GM21786 (cell line): ENCODE measurements at regions not wholly inside any gene's neighbourhood (a gene's known extent, or its start where the extent isn't known, plus 50 kb on each side); places are given as distances from the start of the nearest gene placed in this dataset.
"Not testable (repeated sequence)": the region's sequence is repeated elsewhere in the genome, so short reads cannot be mapped to it uniquely, and the experiment has no call there.

Experiments
- ATAC-seq: cut with Tn5 transposase; IDR thresholded peaks from one replicate; pipeline ENCODE4 v1.9.1; 2021; ENCODE audit not compliant: unreplicated experiment

DNA sequence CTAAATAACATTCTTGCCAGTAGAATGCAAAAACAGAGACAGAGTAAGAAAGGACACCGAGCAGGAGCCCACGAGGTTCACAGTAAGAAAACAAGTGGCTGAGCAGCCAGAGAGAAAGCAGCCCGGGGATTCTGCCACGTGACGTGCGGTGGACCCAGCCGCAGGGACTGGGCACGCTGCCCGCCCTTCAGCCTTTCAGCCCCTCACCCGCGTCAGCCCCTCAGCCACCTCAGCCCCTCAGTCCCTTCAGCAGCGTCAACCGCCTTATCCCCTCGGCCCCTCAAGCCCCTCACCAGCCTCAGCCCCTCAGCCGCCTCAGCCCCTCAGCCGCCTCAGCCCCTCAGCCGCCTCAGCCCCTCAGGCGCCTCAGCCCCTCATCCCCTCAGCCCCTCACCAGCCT, 1532.2 kb downstream of the REEP3 start:
- not testable (repeated sequence) for ATAC-seq

GRCh38 chr10:65053831-65054351, 1532.7 kb downstream of the REEP3 start:
- not testable (repeated sequence) for ATAC-seq

- not testable (repeated sequence) for ATAC-seq
Observed at GRCh38 chr10:65054701-65055100, 1533.5 kb downstream of the REEP3 start.

DNA sequence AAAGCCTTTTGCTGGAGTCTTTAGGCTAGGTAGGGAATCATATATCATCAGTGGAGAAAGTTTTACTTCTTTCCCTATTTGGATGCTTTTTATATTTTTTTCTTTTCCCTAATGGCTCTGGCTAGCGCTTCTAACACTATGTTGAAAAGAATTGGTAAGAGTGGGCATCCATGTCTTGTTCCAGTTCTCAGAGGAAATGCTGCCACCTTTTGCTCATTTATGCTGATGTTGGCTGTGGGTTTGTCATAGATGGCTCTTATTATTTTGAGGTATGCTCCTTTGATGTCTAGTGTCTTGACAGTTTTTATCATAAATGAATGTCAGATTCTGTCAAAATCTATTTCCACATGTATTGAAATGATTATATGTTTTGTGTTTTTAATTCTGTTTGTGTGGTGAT, 1544.1 kb downstream of the REEP3 start:
- ATAC-seq: no peak

DNA sequence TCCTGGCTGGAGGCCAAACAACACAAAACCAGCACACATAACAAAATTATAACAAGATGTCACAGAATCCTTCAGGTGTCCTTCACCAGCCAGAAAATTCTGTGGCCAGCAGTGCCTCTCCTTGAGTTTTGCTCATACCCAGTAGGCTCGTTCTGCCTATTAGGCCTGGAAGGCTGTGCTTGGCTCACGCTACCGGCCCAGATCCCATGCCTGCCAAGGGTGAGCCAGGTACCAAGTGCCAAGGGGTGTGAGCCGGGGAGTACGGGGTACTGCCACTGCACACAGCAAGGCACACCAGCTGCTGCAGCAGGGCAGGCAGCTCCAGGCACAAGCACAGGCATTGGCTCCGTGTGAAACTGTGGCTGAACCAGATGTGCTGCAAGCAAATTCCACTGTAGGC, 1562.0 kb downstream of the REEP3 start:
- ATAC-seq: no peak

GRCh38 chr10:65090991-65091390, 1569.8 kb downstream of the REEP3 start:
- ATAC-seq: no peak

DNA sequence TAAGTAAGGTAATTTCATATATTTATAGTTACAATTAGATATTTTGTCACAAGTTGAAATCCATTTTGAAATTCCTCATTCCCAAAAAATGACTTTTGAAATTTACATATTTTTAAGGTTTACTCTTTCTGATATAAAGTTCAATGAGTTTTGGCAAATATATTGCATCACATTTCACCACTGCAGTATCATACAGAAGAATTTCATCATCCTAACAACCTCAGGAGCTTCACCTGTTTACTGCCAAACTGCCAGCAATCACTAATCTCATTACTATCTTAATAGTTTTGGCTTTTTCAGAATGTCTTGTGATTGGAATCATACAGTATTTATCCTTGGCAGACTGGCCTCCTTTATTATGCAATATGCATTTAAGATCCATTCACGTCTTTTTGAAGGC, 1578.9 kb downstream of the REEP3 start:
- ATAC-seq: no peak

DNA sequence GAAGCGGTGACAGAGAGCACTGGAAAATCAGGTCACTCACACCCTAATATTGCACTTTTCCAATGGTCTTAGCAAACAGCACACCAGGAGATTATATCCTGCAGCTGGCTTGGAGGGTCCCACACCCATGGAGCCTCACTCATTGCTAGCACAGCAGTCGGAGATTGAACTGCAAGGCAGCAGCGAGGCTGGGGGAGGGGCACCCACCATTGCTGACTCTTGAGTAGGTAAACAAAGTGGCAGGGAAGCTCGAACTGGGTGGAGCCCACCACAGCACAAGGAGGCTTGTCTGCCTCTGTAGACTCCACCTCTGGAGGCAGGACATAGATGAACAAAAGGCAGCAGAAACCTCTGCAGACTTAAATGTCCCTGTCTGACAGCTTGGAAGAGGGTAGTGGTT, 1579.7 kb downstream of the REEP3 start:
- not testable (repeated sequence) for ATAC-seq

DNA sequence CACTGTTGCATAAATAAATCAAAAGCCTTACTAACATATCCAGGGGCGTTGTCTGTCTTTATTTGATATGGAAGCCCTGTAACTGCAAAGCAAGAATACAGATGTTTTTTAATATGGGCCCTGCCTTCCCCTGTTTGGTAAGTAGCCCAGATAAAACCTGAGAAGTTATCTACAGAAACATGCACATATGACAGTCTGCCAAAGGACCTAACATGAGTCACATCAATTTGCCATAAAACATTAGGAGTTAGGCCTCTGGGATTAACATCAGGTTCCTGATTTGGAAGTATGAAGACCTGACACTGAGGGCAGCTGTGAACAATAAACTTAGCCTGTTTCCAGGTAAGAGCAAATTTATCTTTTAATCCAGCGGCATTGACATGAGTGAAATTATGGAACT, 1588.8 kb downstream of the REEP3 start:
- ATAC-seq: no peak

DNA sequence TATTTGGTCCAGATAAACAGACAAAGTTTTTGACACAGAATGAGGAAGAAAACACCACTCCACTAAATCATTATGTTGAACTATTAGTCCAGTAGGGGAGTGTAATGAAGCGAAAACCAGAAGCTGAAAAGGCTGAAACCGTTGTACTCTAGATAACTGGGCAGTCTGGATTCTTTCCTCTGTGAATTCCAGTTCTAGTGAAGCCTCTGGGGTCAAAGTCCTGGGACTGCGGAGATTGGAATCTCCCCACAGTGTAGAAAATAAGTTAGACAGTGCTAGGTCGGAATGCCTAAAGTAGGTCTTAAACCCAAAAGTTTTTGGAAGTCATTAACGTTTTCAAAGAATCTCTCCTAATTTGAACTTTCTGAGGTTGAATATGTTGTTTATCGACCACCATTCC, 1589.9 kb downstream of the REEP3 start:
- not testable (repeated sequence) for ATAC-seq

DNA sequence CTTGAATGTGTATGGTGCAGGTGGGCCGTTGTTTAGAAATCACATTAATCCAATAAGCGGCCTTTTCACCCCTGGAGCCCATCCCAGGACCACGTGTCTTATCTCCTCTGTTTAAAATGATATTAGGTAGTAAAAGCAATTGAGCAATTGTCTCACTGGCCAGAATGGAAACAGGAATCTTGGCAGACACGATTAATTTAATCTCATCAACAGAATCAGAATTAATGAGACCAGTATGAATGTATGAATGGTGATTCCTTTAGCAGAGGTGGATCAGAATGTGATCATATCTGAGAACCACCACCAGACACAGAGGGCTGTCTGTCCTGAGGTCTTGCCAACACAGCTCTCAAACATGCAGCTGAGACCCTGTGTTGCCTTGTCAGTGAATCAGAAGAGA, 1591.4 kb downstream of the REEP3 start:
- ATAC-seq: no peak

DNA sequence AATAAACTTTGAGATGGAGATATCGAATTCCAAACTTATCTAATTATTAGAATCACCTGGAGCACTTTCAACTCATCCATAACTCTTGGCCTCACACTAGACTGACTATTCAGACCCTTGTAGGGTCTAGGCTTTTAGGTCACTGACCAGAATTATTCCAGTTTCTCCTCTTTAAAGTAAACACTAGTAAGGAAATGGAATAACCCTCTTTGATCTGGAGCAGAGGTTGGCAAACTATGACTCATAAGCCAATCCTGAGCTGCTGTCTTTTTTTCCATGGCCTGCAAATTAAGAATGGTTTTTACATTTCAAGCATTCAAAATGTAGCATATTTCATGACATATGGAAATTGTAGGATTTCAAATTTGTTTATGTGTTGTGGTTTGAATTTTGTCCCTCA, 1601.9 kb downstream of the REEP3 start:
- no peak for ATAC-seq

DNA sequence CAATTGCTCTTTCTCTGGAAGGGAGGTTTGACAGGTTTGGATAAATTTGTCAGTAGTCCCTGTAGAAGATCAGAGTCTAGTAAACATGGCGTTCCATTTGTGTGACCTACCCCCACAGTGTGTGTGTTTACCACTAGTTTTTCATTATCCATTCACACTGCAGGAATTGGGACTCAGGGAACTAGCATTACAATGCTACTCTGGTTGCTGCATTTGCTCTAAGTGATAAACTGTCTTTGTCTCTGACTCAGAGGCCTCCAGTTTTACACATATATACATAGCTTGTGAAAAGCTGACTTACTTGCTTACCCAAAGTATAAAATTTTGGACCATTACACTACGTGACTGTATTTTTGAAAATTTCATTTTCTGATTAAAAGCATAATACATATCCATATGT, 1604.0 kb downstream of the REEP3 start:
- ATAC-seq: no peak

DNA sequence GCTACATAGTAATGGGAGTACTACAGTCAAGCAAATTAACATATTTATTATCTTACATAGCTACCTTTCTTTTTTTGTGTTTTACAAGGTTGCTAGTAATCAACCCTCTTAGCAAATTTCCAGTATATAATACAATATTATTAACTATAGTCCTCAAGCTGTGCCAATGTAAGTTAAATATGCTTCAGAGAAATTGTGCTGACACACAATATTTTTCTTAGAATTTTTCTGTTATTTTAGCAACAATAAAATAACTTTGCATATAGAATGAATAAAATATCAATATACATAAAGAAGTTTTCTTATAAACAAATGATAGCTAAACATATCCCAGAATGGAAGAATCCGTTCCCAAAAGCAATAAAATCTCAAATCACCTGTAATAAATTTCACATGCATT, 1605.1 kb downstream of the REEP3 start:
- ATAC-seq: no peak

GRCh38 chr10:65128277-65128676, 1607.1 kb downstream of the REEP3 start:
- no peak for ATAC-seq

- ATAC-seq: no peak
Observed at GRCh38 chr10:65130162-65130758, 1609.1 kb downstream of the REEP3 start.

DNA sequence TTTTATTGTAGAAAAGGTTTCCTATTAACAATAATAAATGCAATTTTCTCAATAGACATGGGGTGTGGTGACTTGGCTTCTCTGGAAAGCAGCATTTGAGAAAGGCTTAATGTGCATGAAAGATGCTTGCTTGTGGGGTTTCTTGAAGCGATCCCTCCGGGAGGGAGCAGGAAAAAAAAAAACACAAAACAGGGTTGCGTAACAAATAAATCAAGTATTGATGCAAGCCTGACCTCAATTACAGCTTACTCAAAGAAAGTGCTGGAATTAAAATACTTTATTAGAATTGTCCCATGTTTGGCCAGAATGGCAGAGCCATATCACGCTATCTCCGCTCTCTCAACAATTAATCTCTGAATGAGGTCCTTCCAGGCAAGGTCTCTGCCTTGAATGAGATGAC, 1612.5 kb downstream of the REEP3 start:
- ATAC-seq: no peak

- ATAC-seq: no peak
Observed at GRCh38 chr10:65135508-65135907, 1614.3 kb downstream of the REEP3 start.

GRCh38 chr10:65142641-65143435, 1621.6 kb downstream of the REEP3 start:
- no peak for ATAC-seq

DNA sequence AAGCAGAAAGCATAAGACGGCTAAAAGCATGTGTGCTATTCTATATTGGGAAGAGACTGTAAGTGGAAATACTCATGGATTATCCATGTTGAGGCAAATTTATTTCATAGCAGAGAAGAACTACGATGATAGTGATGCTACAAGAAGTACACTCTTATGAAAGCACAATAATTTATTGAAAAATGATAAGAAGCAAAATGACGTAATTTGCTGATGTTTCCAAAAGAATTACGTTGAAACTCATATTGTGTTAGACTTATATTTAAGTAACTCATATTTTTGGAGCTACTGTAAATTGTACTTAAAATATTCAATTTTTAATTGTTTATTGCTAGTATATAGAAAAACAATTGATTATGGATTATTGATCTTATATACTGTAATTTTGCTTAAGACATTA, 1622.5 kb downstream of the REEP3 start:
- no peak for ATAC-seq

DNA sequence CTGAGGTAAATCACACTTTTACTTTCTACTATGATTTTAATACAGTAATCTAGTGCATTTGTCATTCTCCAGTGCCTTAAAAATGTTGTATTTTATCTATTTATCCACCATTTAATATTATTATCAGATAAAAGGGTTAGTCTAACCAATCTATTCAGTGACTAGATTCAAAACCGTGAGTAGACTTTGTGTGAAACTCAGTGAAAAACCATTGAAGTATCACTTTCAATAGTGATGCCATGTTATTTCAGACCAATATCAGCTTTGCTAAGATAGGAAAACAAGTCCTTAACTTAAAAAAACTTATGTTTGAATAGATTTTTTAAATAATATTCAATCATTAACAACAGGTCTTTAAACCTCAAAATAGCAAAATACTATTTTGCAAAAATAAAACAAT, 1628.7 kb downstream of the REEP3 start:
- no peak for ATAC-seq

DNA sequence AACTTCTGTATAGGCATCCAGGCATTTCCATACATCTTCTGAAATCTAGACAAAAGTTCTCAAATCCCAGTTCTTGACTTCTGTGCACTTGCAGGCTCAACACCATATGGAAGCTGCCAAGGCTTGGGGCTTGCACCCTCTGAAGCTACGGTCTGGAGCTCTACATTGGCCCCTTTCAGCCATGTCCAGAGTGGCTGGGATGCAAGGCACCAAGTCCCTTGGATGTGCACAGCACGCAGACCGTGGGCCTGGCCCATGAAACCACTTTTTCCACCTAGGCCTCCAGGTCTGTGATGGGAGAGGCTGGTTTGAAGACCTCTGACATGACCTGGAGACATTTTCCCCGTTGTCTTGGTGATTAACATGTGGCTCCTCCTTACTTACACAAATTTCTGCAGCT, 1645.1 kb downstream of the REEP3 start:
- ATAC-seq: no peak

DNA sequence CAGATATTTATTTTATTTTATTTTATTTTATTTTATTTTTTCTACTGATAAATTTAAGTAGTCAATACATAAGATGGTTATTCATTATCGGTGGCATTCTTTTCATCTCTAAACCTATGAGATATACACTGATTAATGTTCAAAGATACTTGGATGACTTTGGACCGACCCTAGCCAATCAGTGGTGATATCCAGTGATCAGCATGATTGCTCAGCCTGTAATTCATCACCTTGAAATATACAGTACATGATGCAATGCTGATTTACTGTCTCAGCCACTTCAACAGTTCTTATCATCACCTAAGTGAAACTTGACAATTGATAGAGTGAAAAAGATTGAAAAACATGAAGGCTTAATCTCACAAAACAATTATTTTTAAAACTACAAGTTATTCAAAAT, 1651.0 kb downstream of the REEP3 start:
- no peak for ATAC-seq
